ENCODE measurements at regions not wholly inside any gene's neighbourhood (a gene's known extent, or its start where the extent isn't known, plus 50 kb on each side); places are given as distances from the start of the nearest gene placed in this dataset.

DNA sequence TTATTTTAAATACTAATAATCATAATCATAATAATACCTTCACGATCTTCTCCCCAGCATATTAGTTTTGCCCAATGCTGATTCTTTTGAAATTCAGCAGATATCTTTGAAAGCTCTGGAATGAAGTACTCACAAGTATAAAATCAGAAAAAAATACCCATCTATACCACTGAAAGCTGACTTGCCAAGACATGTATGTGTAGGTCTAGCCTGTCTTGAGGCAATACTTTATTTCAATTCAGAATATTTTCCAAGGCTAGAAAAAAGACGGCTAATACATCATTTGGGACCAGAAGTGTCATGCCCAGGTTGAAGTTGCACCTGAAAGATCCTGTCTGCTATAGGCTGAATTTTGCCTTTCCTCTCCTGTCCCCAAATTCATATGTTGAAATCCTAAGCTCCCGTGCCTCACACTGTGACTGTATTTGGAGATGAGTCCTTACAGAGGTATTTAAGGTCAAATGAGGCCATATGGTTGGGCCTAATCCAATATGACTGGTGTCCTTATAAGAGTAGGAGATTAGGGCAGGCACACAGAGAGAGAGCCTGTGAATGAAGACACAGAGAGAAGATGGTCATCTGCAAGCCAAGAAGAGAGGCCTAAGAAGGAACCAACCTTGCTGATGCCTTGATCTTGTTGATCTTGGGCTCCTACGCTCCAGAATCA, 255.9 kb upstream of the CMC1 start:
- intact Hi-C loops (cut with DNase I), result no loop called here
- TF ChIP-seq, protein P1, sequence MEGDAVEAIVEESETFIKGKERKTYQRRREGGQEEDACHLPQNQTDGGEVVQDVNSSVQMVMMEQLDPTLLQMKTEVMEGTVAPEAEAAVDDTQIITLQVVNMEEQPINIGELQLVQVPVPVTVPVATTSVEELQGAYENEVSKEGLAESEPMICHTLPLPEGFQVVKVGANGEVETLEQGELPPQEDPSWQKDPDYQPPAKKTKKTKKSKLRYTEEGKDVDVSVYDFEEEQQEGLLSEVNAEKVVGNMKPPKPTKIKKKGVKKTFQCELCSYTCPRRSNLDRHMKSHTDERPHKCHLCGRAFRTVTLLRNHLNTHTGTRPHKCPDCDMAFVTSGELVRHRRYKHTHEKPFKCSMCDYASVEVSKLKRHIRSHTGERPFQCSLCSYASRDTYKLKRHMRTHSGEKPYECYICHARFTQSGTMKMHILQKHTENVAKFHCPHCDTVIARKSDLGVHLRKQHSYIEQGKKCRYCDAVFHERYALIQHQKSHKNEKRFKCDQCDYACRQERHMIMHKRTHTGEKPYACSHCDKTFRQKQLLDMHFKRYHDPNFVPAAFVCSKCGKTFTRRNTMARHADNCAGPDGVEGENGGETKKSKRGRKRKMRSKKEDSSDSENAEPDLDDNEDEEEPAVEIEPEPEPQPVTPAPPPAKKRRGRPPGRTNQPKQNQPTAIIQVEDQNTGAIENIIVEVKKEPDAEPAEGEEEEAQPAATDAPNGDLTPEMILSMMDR (IDR thresholded peaks at IDR 0.05), result no peak
- no peaks in the 10 kb centered on the region for H3K27me3 ChIP-seq
- no peaks in the 10 kb centered on the region for H3K36me3 ChIP-seq
- DNase-seq (ENCODE audit: low spot score in 2 of 2), result no peak
- H3K27ac ChIP-seq, result no peak overlapping the region
- H3K9me3 ChIP-seq, result no peaks in the 10 kb centered on the region
- no peak overlapping the region for H3K4me3 ChIP-seq
- H3K4me1 ChIP-seq, result no peaks in the 10 kb centered on the region

DNA sequence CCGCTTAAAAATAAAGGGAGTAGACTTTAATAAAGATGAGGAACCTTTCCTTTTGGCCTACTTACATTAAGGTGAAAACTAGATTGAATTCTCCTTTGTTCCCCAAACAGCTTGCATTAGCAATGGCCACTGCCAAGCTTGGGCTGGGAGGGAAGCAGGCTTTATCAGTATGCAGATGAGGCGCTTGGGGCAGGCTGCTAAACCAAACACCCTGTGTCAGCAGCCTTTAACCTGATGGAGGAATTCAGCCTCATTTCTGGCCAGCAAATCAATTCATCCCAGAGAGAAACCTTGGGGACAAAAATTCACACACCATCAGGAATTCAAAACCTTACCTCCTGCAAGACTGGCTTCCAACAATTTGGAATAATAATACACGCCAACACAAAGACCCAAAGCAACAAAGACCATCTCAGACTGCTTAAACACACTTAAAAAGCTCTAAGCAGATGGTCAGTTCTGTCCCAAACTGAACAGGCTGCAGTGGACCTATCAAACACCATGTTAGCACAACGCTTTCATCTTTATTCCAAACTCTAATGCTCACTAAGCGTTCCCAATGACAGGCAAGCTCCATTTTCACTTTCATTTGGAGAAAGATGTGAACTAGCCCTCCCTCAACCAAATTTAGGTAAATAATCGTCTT, 255.1 kb upstream of the CMC1 start:
- Histone ChIP-seq H3K4me1 (no peaks in the 10 kb centered on the region), H3K27ac (no peak overlapping the region), H3K27me3 (no peaks in the 10 kb centered on the region), H3K4me3 (no peak overlapping the region), H3K9me3 (no peaks in the 10 kb centered on the region), H3K36me3 (no peaks in the 10 kb centered on the region)
- intact Hi-C loops (cut with DNase I), result no loop called here
- TF ChIP-seq, protein P1 (IDR thresholded peaks at IDR 0.05), result no peak
- no peak for DNase-seq (ENCODE audit: low spot score in 2 of 2)

DNA sequence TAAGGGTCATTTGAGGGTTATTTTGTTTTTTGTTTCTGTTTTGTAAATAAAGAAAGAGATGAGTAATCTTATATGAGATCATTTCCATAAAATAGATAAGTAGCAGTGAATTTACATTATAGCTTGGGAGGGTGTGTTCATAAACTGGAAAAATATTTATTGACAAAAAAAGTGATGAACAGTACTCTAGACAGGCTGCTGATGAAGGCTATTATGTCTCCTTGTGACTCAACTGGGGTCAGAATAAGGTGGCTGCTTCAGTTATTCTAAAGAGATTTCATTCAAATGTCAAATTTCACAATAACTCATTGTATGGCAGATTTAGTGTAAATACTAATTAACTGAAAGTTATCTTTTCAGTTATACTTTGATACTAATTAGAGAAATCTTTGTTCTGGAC, 251.1 kb upstream of the CMC1 start:
- H3K4me1 ChIP-seq, result no peaks in the 10 kb centered on the region

DNA sequence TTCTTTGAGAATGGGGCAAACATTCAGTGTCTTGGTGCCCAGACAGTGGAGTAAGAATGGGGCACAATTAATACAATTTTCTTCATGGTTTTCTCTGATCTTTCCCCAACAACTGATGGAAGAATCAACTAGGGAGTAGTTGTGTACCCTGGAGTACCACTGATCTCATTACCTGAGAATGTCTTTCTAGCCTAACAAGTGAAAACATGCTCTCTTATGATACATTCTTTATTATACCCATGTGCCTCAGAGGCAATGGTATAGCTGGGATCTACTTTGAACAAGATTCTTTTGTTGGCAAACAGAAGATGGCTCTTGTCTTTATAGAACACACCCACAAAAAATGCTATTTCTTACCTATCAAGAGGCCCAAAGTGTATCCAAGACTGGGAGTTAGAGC, 250.6 kb upstream of the CMC1 start:
- H3K9me3 ChIP-seq, result no peaks in the 10 kb centered on the region
- no peaks in the 10 kb centered on the region for H3K36me3 ChIP-seq
- H3K4me3 ChIP-seq, result no peak overlapping the region
- TF ChIP-seq, protein P1 (IDR thresholded peaks at IDR 0.05), result no peak
- H3K4me1 ChIP-seq, result no peaks in the 10 kb centered on the region
- no peak for DNase-seq (ENCODE audit: low spot score in 2 of 2)
- intact Hi-C loops (cut with DNase I), result no loop called here
- H3K27ac ChIP-seq, result no peak overlapping the region
- H3K27me3 ChIP-seq, result no peaks in the 10 kb centered on the region

More for the DNA sequence above, 251.1 kb upstream of the CMC1 start:
- Histone ChIP-seq H3K4me3 (no peak overlapping the region), H3K27ac (no peak overlapping the region), H3K9me3 (no peaks in the 10 kb centered on the region), H3K36me3 (no peaks in the 10 kb centered on the region), H3K27me3 (no peaks in the 10 kb centered on the region)
- DNase-seq (ENCODE audit: low spot score in 2 of 2), result no peak
- intact Hi-C loops (cut with DNase I), result no loop called here
- TF ChIP-seq, protein P1 (IDR thresholded peaks at IDR 0.05), result no peak

DNA sequence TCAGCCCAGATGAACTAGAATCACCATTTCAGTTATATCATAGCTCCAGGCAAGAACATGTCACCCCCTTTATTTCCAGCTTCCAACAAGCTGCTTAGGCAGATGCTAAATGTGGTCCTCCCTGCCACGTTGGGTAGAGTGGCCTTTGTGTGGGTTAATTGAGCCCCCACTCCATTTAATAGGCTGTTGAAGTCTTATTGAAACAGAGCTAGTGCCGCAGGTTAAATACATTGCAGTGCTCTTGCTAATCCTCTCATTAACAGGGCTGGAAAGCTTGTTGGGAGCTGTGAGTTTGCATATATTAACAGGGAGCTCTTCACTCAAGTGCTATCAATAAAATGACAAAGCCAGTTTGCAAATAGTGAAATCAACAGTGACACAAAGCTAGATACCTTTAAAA, 248.4 kb upstream of the CMC1 start:
- Histone ChIP-seq H3K9me3 (no peaks in the 10 kb centered on the region), H3K27me3 (no peaks in the 10 kb centered on the region), H3K4me3 (no peak overlapping the region), H3K27ac (no peak overlapping the region), H3K36me3 (no peaks in the 10 kb centered on the region), H3K4me1 (no peaks in the 10 kb centered on the region)
- intact Hi-C loops (cut with DNase I), result no loop called here
- TF ChIP-seq, protein P1 (IDR thresholded peaks at IDR 0.05), result no peak
- no peak for DNase-seq (ENCODE audit: low spot score in 2 of 2)
